ENCODE measurements at regions not wholly inside any gene's neighbourhood (a gene's known extent, or its start where the extent isn't known, plus 50 kb on each side); places are given as distances from the start of the nearest gene placed in this dataset.

DNA sequence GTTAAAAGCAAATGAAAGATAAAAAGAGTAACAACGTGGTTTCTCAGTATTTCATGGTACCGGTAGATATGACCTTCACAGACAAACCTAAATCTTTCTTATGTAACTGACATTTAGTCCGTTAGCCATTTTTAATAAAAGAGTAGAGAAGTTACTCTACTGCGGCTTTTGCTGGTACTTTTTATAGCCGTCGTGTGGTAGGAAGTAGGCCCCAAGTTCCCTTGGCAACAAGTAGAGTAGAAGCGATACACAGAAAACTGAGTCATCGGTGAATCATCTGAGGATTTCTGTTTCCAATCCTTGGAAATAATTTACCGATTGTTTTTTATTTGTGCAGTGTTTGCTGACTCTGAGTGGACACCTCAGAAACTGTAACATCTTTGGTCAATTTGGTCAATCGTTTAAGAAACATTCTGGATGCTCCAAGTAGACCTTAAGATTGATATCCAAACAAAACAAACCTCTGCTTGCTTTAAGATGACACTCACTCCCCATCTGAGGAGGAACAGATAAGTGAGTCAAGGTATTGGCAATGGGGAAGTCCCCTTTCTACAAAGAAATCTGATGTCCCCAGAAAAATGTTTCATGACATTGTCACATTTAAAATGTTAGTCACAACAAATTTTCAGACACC lies 63.9 kb upstream of the AHR start:
- H3K36me3 ChIP-seq (replicated peaks in 1 of 2; ENCODE audit: control insufficient read depth in 1 of 2, insufficient read depth in 2 of 2, low read length in 2 of 2): no peaks in the 10 kb centered on the region
- no peaks in the 10 kb centered on the region for H3K79me2 ChIP-seq (ENCODE audit: insufficient read depth, low read length)
- ATAC-seq (no peak), FAIRE-seq (no peak), DNase-seq (ENCODE audit: low spot score) (peak; percentile 32)
- in situ Hi-C loops (cut with HindIII; ENCODE audit: extremely low pct_ligation_motif_present, low pct_unique_long_range_greater_than_20kb): no loop called here
- H3K4me3 ChIP-seq (replicated peaks in 1 of 3; ENCODE audit: insufficient read depth in 1 of 3, low read depth in 2 of 3, low read length in 3 of 3): no peak overlapping the region
- H3K9ac ChIP-seq (ENCODE audit: insufficient read depth, low read depth, low read length): no peak overlapping the region
- H2AFZ ChIP-seq (ENCODE audit: low read length): no peak overlapping the region
- intact Hi-C loops (cut with micrococcal nuclease; ENCODE audit: unreplicated experiment): loop anchor here (5.0 to 10.0 kb wide), 2 partner anchors 68 to 250 kb away; no protein-coding TSS in a partner anchor
- peaks cover 0 to 11% of the 10 kb centered on the region in 2 experiments; a peak in 3 of 5 replicates for H3K27me3 ChIP-seq (ENCODE audit: control insufficient read depth in 1 of 2, insufficient read depth in 2 of 2, low read length in 2 of 2)
- TF ChIP-seq RFX1 (IDR thresholded peaks at IDR 0.05): peak; percentile 63
- peak; percentile 83 for TF ChIP-seq FOSL2 (CRISPR knock-in tag; IDR thresholded peaks at IDR 0.05)
- no peak for TF ChIP-seq ZNF567 (CRISPR knock-in tag; IDR thresholded peaks at IDR 0.05; ENCODE audit: borderline replicate concordance)
- TF ChIP-seq RFX3 (CRISPR knock-in tag; IDR thresholded peaks at IDR 0.05): peak; percentile 71
- H3K4me1 ChIP-seq (ENCODE audit: insufficient read depth, low read length): peaks cover 14% of the 10 kb centered on the region
- H3K9me3 ChIP-seq (ENCODE audit: low read length): no peaks in the 10 kb centered on the region
- ChIA-PET POLR2A (no interaction called here), CTCF (ENCODE audit: low intra/inter-chr PET ratio, low total read pairs) (no interaction called here)
- no peak overlapping the region for H3K4me2 ChIP-seq (ENCODE audit: low read depth, low read length)
- no peaks in the 10 kb centered on the region for H4K20me1 ChIP-seq (ENCODE audit: insufficient read depth, low read length)
- H3K27ac ChIP-seq (ENCODE audit: extremely low read length, insufficient read depth, low read length): no peak overlapping the region
- BruUV-seq (replicated peaks): no TSS peak
- WGBS (ENCODE audit: low lambda C conversion rate): 72% methylated on average over 10 of the region's 10 CpGs

DNA sequence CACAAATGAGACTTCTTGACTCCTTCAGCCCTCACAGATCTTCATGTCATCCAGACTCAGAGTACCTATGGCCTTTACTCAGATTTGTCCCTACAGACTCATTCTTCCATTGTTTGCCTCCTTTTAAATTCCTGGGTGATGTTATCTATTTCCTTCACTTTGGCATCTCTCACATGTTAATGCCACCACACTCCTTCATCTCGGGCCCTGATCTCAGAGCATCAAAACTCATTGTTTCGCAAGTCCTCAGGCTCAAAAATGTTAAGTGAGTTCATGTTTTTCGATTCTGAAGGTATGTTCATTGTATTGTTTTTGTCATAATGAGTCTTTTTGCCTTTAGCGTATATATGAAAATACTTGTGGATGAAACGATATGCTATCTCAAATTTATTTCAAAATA lies 62.3 kb upstream of the AHR start:
- FAIRE-seq (no peak), ATAC-seq (no peak), DNase-seq (ENCODE audit: low spot score) (no peak)
- H4K20me1 ChIP-seq (ENCODE audit: insufficient read depth, low read length): no peaks in the 10 kb centered on the region
- no peak overlapping the region for H3K4me3 ChIP-seq (replicated peaks in 1 of 3; ENCODE audit: insufficient read depth in 1 of 3, low read depth in 2 of 3, low read length in 3 of 3)
- peaks cover 0 to 8% of the 10 kb centered on the region in 2 experiments; a peak in 3 of 5 replicates for H3K27me3 ChIP-seq (ENCODE audit: control insufficient read depth in 1 of 2, insufficient read depth in 2 of 2, low read length in 2 of 2)
- no peaks in the 10 kb centered on the region for H3K36me3 ChIP-seq (replicated peaks in 1 of 2; ENCODE audit: control insufficient read depth in 1 of 2, insufficient read depth in 2 of 2, low read length in 2 of 2)
- ChIA-PET CTCF (ENCODE audit: low intra/inter-chr PET ratio, low total read pairs) (no interaction called here), POLR2A (no interaction called here)
- whole genome bisulfite sequencing (ENCODE audit: low lambda C conversion rate): 79% methylated on average over 5 of the region's 5 CpGs
- no peaks in the 10 kb centered on the region for H3K79me2 ChIP-seq (ENCODE audit: insufficient read depth, low read length)
- no peak overlapping the region for H2AFZ ChIP-seq (ENCODE audit: low read length)
- no peak overlapping the region for H3K4me2 ChIP-seq (ENCODE audit: low read depth, low read length)
- no peak overlapping the region for H3K27ac ChIP-seq (ENCODE audit: extremely low read length, insufficient read depth, low read length)
- intact Hi-C loops (cut with micrococcal nuclease; ENCODE audit: unreplicated experiment) (loop anchor here (5.0 to 10.0 kb wide), 2 partner anchors 66 to 251 kb away; no protein-coding TSS in a partner anchor), in situ Hi-C loops (cut with HindIII; ENCODE audit: extremely low pct_ligation_motif_present, low pct_unique_long_range_greater_than_20kb) (no loop called here)
- H3K4me1 ChIP-seq (ENCODE audit: insufficient read depth, low read length): peaks cover 22% of the 10 kb centered on the region
- no peak overlapping the region for H3K9ac ChIP-seq (ENCODE audit: insufficient read depth, low read depth, low read length)
- no TSS peak for BruUV-seq (replicated peaks)
- H3K9me3 ChIP-seq (ENCODE audit: low read length): no peaks in the 10 kb centered on the region
- TF ChIP-seq CREB1 (IDR thresholded peaks at IDR 0.05) (no peak), CREB1 (CRISPR knock-in tag; IDR thresholded peaks at IDR 0.05) (no peak), ISX (CRISPR knock-in tag; conservative IDR thresholded peaks at IDR 0.05) (no peak), SP2 (CRISPR knock-in tag; IDR thresholded peaks at IDR 0.05) (no peak), FOXO4 (CRISPR knock-in tag; conservative IDR thresholded peaks at IDR 0.05) (no peak), RBFOX2 (IDR thresholded peaks at IDR 0.05; ENCODE audit: low read depth, low read length) (no peak), DMAP1 (CRISPR knock-in tag; IDR thresholded peaks at IDR 0.05) (no peak), MAFK (conservative IDR thresholded peaks at IDR 0.05 in 1 of 2, IDR thresholded peaks at IDR 0.05 in 1 of 2; ENCODE audit: low read length in 2 of 2) (no peak), CEBPG (CRISPR knock-in tag; IDR thresholded peaks at IDR 0.05) (no peak), THYN1 (CRISPR knock-in tag; IDR thresholded peaks at IDR 0.05; ENCODE audit: borderline replicate concordance, low read depth) (no peak), JUNB (CRISPR knock-in tag; IDR thresholded peaks at IDR 0.05; ENCODE audit: borderline replicate concordance) (no peak)
- TF ChIP-seq, protein P1, sequence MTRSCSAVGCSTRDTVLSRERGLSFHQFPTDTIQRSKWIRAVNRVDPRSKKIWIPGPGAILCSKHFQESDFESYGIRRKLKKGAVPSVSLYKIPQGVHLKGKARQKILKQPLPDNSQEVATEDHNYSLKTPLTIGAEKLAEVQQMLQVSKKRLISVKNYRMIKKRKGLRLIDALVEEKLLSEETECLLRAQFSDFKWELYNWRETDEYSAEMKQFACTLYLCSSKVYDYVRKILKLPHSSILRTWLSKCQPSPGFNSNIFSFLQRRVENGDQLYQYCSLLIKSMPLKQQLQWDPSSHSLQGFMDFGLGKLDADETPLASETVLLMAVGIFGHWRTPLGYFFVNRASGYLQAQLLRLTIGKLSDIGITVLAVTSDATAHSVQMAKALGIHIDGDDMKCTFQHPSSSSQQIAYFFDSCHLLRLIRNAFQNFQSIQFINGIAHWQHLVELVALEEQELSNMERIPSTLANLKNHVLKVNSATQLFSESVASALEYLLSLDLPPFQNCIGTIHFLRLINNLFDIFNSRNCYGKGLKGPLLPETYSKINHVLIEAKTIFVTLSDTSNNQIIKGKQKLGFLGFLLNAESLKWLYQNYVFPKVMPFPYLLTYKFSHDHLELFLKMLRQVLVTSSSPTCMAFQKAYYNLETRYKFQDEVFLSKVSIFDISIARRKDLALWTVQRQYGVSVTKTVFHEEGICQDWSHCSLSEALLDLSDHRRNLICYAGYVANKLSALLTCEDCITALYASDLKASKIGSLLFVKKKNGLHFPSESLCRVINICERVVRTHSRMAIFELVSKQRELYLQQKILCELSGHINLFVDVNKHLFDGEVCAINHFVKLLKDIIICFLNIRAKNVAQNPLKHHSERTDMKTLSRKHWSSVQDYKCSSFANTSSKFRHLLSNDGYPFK (CRISPR knock-in tag; IDR thresholded peaks at IDR 0.05; ENCODE audit: borderline replicate concordance): no peak

Data from HepG2 (cell line).